Upper lobe of left lung (tissue), 6 donors: ENCODE measurements at regions not wholly inside any gene's neighbourhood (a gene's known extent, or its start where the extent isn't known, plus 50 kb on each side); places are given as distances from the start of the nearest gene placed in this dataset.

Experiments
- ATAC-seq, 2 donors: fragments of 200-7000 bp; cut with Tn5 transposase; one replicate each; pipeline ENCODE4 v1.9.1; 2022; ENCODE audit warnings: mild to moderate bottlenecking in 2 of 2, moderate library complexity in 2 of 2; ENCODE audit not compliant: low FRiP score in 2 of 2
- DNase-seq, 2 donors: peaks; one replicate each; pipeline ENCODE4 v3.0.0-alpha.2; 2019 to 2020
- H3K27ac ChIP-seq, 4 donors: fragments of 200-600 bp; sonication (generic); one replicate each; pipeline ENCODE4 v1.5.1; 2016 to 2019
- H3K27me3 ChIP-seq, 4 donors: fragments of 200-600 bp; sonication (generic); one replicate each; pipeline ENCODE4 v1.5.1; 2017 to 2019
- H3K36me3 ChIP-seq, 4 donors: fragments of 200-600 bp; sonication (generic); one replicate each; pipeline ENCODE4 v1.5.1; 2016 to 2019
- H3K4me1 ChIP-seq, 4 donors: fragments of 200-600 bp; sonication (generic); one replicate each; pipeline ENCODE4 v1.5.1; 2018 to 2019
- H3K4me3 ChIP-seq, 4 donors: fragments of 200-600 bp; sonication (generic); one replicate each; pipeline ENCODE4 v1.5.1; 2017 to 2019; ENCODE audit warnings: mild to moderate bottlenecking in 2 of 4, moderate library complexity in 1 of 4
- H3K9me3 ChIP-seq, 4 donors: fragments of 200-600 bp; sonication (generic); one replicate each; pipeline ENCODE4 v1.5.1; 2018 to 2019
- CTCF ChIP-seq, 6 experiments: fragments of 450-650 bp in 4 of 6; fragments of 200-600 bp in 2 of 6; sonication (generic) in 2 of 6; IDR thresholded peaks; one replicate each; pipeline ENCODE4 v1.5.1; 2016 to 2019; ENCODE audit warnings: antibody characterized with exemption in 6 of 6
- EP300 ChIP-seq, 4 donors: sonication (generic); formaldehyde crosslinking; IDR thresholded peaks; one replicate each; pipeline ENCODE4 v1.5.1; 2017; ENCODE audit warnings: antibody characterized with exemption in 4 of 4, control low read depth in 2 of 4
- POLR2A ChIP-seq, 4 donors: fragments of 450-650 bp; IDR thresholded peaks; one replicate each; pipeline ENCODE4 v1.5.1; 2016 to 2017; ENCODE audit warnings: antibody characterized with exemption in 4 of 4, mild to moderate bottlenecking in 2 of 4
- POLR2AphosphoS5 ChIP-seq, 2 donors: sonication (generic); formaldehyde crosslinking; IDR thresholded peaks; one replicate each; pipeline ENCODE4 v1.5.1; 2017; ENCODE audit warnings: antibody characterized with exemption in 2 of 2
- WGBS, 2 donors: methylation state at CpG; one replicate each; pipeline ENCODE4 v1.1.5; 2017 to 2018; 5-methylcytosine and 5-hydroxymethylcytosine counted together
- donor health status: DM: no; HTN: no; CAD: no; lungs with moderate emphysema.
- donor health status: DM: no; HTN: yes; CAD: no; lungs with severe emphysema.

GRCh38 chr22:47727641-47728040 lies 965.2 kb downstream of the TBC1D22A start:
- Histone ChIP-seq H3K4me1 (no peaks in the 10 kb centered on the region), H3K27ac (no peak overlapping the region), H3K27me3 (no peaks in the 10 kb centered on the region), H3K4me3 (no peak overlapping the region), H3K36me3 (no peaks in the 10 kb centered on the region), H3K9me3 (peaks cover 0 to 4% (median 0%) of the 10 kb centered on the region in 4 donors)
- DNase-seq = no peak
- 65 to 66% methylated on average over 1 of the region's 1 CpG for WGBS, 2 donors
- TF ChIP-seq POLR2A (IDR thresholded peaks at IDR 0.05) (no peak), POLR2AphosphoS5 (IDR thresholded peaks at IDR 0.05) (no peak), EP300 (IDR thresholded peaks at IDR 0.05) (no peak), CTCF (IDR thresholded peaks at IDR 0.05) (no peak)
- ATAC-seq = no peak

GRCh38 chr22:47724751-47725150 lies 962.3 kb downstream of the TBC1D22A start:
- H3K27me3 ChIP-seq = no peaks in the 10 kb centered on the region
- no peak overlapping the region for H3K27ac ChIP-seq
- DNase-seq (no peak), ATAC-seq (no peak)
- H3K4me3 ChIP-seq = no peak overlapping the region
- no peaks in the 10 kb centered on the region for H3K4me1 ChIP-seq
- no peaks in the 10 kb centered on the region for H3K36me3 ChIP-seq
- TF ChIP-seq POLR2A (IDR thresholded peaks at IDR 0.05) = no peak
- TF ChIP-seq POLR2AphosphoS5 (IDR thresholded peaks at IDR 0.05) = no peak
- no peak for TF ChIP-seq EP300 (IDR thresholded peaks at IDR 0.05)
- TF ChIP-seq CTCF (IDR thresholded peaks at IDR 0.05) = no peak
- 45 to 60% methylated on average over 2 of the region's 2 CpGs for WGBS, 2 donors
- no peaks in the 10 kb centered on the region for H3K9me3 ChIP-seq

- Histone ChIP-seq H3K4me1 (no peaks in the 10 kb centered on the region), H3K36me3 (no peaks in the 10 kb centered on the region), H3K4me3 (no peak overlapping the region), H3K9me3 (no peaks in the 10 kb centered on the region), H3K27ac (no peak overlapping the region), H3K27me3 (no peaks in the 10 kb centered on the region)
- ATAC-seq (no peak), DNase-seq (no peak)
- TF ChIP-seq CTCF (IDR thresholded peaks at IDR 0.05) = no peak
- no peak for TF ChIP-seq POLR2A (IDR thresholded peaks at IDR 0.05)
- WGBS, 2 donors = 50 to 59% methylated on average over 5 of the region's 5 CpGs
Observed at GRCh38 chr22:47724030-47724429, 961.6 kb downstream of the TBC1D22A start.

GRCh38 chr22:47718337-47718736 lies 955.9 kb downstream of the TBC1D22A start:
- no peak for ATAC-seq
- 74 to 76% methylated on average over 3 of the region's 3 CpGs for WGBS, 2 donors
- no peak for DNase-seq
- no peaks in the 10 kb centered on the region for H3K36me3 ChIP-seq
- H3K27me3 ChIP-seq = no peaks in the 10 kb centered on the region
- no peak overlapping the region for H3K4me3 ChIP-seq
- no peak overlapping the region for H3K27ac ChIP-seq
- no peaks in the 10 kb centered on the region for H3K9me3 ChIP-seq
- no peak for TF ChIP-seq POLR2A (IDR thresholded peaks at IDR 0.05)
- TF ChIP-seq POLR2AphosphoS5 (IDR thresholded peaks at IDR 0.05) = no peak
- no peak for TF ChIP-seq CTCF (IDR thresholded peaks at IDR 0.05)
- TF ChIP-seq EP300 (IDR thresholded peaks at IDR 0.05) = no peak
- no peaks in the 10 kb centered on the region for H3K4me1 ChIP-seq

GRCh38 chr22:47716890-47717615 lies 954.6 kb downstream of the TBC1D22A start:
- TF ChIP-seq POLR2AphosphoS5 (IDR thresholded peaks at IDR 0.05) = no peak
- no peak for TF ChIP-seq EP300 (IDR thresholded peaks at IDR 0.05)
- TF ChIP-seq POLR2A (IDR thresholded peaks at IDR 0.05) = no peak
- TF ChIP-seq CTCF (IDR thresholded peaks at IDR 0.05) = no peak
- WGBS, 2 donors = 80 to 84% methylated on average over 6 to 16 of the region's 16 CpGs
- H3K27me3 ChIP-seq = no peaks in the 10 kb centered on the region

More at GRCh38 chr22:47716890-47717615, 954.6 kb downstream of the TBC1D22A start:
- no peak overlapping the region for H3K27ac ChIP-seq
- H3K4me3 ChIP-seq = no peak overlapping the region
- no peak for DNase-seq
- no peaks in the 10 kb centered on the region for H3K36me3 ChIP-seq
- no peak for ATAC-seq
- no peaks in the 10 kb centered on the region for H3K9me3 ChIP-seq
- H3K4me1 ChIP-seq = no peaks in the 10 kb centered on the region
